Stimulated activated CD8-positive, alpha-beta memory T cell treated with anti-CD3 and anti-CD28 coated beads, Interleukin-7, amount 100 ng/mL, for 24 hours (primary cell): ENCODE measurements at regions not wholly inside any gene's neighbourhood (a gene's known extent, or its start where the extent isn't known, plus 50 kb on each side); places are given as distances from the start of the nearest gene placed in this dataset.

Experiments
- DNase-seq: peaks from one replicate; pipeline ENCODE4 v3.0.0-alpha.2; 2020; ENCODE audit warnings: low read depth

GRCh38 chr7:16060502-16060901 lies 360.8 kb downstream of the CRPPA start:
- DNase-seq = no peak

GRCh38 chr7:16055263-16055976 lies 365.9 kb downstream of the CRPPA start:
- no peak for DNase-seq

GRCh38 chr7:16051561-16052255 lies 365.2 kb upstream of the MEOX2 start:
- DNase-seq = no peak

GRCh38 chr7:16046041-16046440 lies 359.6 kb upstream of the MEOX2 start:
- no peak for DNase-seq

DNA sequence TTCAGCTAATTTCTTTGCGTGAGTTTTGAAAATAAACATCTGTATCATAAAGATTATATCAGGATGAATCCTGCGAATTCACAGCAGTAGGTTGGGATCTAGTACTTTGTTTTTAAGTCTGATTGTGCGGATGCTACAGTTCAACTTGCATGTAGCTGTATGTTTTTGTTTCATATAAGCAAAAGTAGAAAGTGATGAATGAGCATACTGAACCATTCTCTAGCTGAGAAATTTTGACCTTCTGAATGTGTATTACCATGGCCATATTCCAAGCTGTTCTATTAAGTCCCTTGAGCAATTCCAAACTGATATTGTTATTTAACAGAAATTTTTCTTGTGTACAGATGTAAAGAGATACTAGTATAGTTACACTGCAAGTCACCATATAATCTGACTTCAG lies 358.8 kb upstream of the MEOX2 start:
- no peak for DNase-seq

- no peak for DNase-seq
Measured at GRCh38 chr7:16044645-16045044, 358.2 kb upstream of the MEOX2 start.

- no peak for DNase-seq
Measured at GRCh38 chr7:16040346-16040745, 353.9 kb upstream of the MEOX2 start.

- DNase-seq = no peak
Measured at GRCh38 chr7:16038906-16039305, 352.4 kb upstream of the MEOX2 start.

GRCh38 chr7:16035392-16035791 lies 348.9 kb upstream of the MEOX2 start:
- no peak for DNase-seq

GRCh38 chr7:16034866-16035265 lies 348.4 kb upstream of the MEOX2 start:
- DNase-seq = no peak

GRCh38 chr7:16034353-16034752 lies 347.9 kb upstream of the MEOX2 start:
- DNase-seq = no peak

DNA sequence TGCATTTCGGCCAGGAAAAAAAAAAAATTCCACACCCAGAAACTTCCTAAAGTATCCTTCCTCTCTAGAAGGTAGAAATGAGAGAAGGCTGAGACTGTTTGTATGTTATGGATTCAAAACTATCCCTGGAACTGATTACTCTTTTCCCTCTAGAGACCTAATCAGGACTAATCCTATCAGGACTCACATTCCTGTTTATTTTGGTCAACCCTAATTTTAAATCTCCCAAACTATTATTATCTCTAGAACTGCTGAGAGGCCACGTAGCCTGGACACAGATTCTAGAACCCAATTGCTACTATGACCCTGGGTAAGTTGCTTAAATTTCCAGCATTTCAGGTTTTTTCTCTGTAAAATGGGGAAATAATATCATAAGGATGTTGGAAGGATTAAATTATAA lies 346.8 kb upstream of the MEOX2 start:
- no peak for DNase-seq

- DNase-seq = no peak
Measured at GRCh38 chr7:16028636-16029035, 342.2 kb upstream of the MEOX2 start.

DNA sequence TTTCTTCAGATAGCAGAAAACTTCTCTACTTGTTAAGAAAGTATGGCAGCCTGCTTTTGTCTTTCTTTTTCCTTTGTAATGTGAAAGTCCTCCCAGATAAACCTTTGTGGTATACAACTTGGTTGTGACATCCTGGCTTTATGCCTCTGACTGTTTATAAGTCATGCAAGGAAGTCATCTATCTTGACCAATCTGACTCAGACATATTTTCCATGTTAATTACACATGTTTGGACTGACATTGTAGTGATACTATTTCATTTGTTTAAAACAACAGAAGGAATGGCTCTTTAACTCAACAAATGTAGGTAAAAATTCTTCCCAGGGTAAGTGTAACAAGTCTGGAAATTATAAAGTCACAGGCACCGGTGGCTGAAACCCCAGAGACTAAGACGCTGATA lies 341.6 kb upstream of the MEOX2 start:
- no peak for DNase-seq

DNA sequence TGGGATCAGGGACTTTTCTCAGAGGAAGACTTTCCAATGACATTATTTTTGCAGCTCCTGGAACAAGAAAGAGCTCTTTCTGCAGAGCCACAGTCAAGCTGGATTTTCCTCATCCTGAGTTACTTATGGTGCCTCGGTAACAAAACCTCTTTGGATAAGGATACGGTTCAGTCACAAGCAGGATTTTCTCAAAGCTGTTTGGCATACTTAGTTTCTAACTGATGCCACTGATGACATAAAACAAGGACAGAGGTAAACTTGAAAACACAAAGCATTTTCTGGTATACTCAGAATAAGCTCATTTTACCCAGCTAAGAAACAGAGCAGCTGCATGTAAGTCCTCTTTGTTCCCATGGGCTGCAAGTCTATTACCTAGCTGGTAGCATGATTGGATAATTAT lies 340.9 kb upstream of the MEOX2 start:
- DNase-seq = no peak

DNA sequence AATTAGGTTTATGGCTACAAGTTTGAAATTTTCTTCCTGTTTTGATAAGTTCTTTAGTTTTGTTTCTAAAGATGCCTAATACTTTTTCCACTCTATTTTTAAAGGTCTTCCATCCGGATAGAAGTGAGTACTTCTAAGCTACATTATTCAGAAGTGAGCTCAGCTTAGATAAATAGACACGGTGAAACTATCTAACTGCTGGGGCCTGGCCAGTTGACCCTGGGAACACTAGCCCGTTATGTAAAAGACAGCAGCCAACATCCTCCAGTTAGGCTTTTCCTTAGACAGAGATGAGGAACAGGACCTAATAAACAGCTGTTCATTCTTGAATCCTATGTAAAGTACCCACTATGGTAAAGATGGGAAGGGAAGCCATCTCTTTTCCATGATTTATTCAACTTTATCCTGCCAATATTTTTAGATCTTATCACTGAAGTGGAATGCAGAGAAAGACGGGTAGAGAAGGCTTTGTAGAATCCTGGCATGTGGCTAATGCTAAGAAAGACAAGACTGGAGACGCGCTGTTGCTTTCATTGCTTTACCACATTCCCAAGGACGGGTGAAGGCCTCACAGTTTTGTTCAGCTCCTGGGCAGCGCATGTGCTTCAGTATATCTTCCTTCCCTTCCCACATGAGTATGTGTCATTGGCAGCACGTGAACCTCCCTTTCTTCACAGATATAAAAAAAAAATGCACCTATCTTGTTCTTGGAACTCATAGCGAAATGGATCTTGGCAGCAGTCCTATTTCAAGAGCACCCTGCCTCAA lies 340.0 kb upstream of the MEOX2 start:
- DNase-seq = no peak

DNA sequence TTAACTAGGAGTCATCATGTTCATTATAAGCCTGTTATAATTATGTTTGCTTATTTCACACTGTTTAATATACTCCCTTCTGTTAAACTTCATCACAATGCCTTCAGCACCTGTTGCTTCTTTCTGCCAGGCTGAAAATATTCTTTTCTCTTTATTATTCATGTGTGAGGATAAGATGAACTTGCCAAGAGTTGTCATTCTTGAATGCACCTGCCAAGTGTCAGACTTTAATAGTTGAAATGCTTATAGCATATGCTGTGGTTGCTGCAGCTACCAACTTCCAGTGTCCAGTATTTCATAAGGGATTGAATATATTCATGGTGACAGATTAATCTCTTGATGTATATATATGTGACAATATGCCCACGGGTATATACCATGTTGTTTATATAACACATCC lies 339.2 kb upstream of the MEOX2 start:
- no peak for DNase-seq

DNA sequence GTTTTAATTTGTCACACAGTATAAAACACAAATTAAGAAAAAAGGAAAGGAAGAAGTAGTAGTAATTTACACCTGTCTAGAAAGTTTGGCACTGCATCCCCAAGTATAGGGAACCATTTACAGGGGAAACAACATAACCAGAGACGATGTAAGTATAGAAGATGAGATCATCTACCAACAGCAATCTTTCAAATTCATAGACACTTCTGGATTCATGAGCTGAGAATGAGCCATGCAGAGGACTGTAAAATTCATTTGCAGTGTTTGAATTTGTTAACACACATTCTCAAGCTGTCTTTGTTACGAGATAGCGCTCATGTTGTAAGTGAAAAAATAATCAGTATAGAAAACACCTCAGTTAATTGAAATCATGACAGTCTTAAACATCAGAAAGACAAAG lies 337.0 kb upstream of the MEOX2 start:
- DNase-seq = no peak

GRCh38 chr7:16023046-16023445 lies 336.6 kb upstream of the MEOX2 start:
- no peak for DNase-seq

DNA sequence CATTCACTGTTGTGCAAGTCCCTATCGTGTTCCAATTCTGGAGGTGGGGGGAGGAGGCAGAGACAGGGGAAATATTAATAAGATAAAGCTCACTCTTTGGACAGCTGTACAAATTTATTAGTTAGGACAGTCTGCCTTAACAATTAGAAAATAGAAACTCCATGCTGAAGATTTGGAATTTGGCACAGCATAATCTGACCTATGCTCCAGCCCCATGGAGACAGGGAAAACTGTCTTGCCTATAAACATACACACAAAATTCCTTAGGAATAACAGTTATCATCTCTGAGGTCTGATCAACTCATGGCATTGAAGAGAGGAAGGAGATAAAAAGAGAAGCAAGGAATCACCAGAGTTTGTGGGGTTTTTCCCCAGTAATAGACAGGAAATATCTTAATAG lies 335.4 kb upstream of the MEOX2 start:
- no peak for DNase-seq

- DNase-seq = no peak
Measured at GRCh38 chr7:16015981-16016380, 329.5 kb upstream of the MEOX2 start.

GRCh38 chr7:16014031-16014430 lies 327.5 kb upstream of the MEOX2 start:
- DNase-seq = no peak

GRCh38 chr7:16007911-16008310 lies 321.4 kb upstream of the MEOX2 start:
- no peak for DNase-seq
